ENCODE measurements at regions not wholly inside any gene's neighbourhood (a gene's known extent, or its start where the extent isn't known, plus 50 kb on each side); places are given as distances from the start of the nearest gene placed in this dataset.

DNA sequence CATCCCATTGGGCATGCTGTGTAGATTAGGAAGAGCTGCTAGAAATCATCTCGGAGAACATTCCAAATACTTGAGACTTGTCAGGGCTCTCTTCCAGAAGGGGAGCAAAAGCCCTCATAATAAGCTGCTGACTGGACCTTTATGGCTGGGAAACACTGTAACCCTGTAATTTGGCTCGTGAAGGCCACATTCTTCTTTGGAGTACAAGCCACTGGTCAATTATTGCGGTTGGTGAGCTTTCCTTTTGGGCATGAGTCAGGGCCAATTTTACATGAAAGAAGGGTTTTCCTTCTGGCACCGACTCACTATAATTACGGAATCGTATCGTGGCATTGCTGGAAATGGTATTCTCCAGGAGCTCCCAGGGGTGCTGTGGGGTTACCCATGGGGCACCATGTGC lies 434.5 kb upstream of the RGMA start:
- TF ChIP-seq TAF1 (IDR thresholded peaks at IDR 0.05; ENCODE audit: borderline replicate concordance, insufficient read depth, low read length): no peak
- no peak for TF ChIP-seq SIN3A (IDR thresholded peaks at IDR 0.05; ENCODE audit: borderline replicate concordance, insufficient read depth, low read length)
- TF ChIP-seq POLR2AphosphoS5 (IDR thresholded peaks at IDR 0.05; ENCODE audit: low read depth, low read length): no peak
- TF ChIP-seq, protein P1, sequence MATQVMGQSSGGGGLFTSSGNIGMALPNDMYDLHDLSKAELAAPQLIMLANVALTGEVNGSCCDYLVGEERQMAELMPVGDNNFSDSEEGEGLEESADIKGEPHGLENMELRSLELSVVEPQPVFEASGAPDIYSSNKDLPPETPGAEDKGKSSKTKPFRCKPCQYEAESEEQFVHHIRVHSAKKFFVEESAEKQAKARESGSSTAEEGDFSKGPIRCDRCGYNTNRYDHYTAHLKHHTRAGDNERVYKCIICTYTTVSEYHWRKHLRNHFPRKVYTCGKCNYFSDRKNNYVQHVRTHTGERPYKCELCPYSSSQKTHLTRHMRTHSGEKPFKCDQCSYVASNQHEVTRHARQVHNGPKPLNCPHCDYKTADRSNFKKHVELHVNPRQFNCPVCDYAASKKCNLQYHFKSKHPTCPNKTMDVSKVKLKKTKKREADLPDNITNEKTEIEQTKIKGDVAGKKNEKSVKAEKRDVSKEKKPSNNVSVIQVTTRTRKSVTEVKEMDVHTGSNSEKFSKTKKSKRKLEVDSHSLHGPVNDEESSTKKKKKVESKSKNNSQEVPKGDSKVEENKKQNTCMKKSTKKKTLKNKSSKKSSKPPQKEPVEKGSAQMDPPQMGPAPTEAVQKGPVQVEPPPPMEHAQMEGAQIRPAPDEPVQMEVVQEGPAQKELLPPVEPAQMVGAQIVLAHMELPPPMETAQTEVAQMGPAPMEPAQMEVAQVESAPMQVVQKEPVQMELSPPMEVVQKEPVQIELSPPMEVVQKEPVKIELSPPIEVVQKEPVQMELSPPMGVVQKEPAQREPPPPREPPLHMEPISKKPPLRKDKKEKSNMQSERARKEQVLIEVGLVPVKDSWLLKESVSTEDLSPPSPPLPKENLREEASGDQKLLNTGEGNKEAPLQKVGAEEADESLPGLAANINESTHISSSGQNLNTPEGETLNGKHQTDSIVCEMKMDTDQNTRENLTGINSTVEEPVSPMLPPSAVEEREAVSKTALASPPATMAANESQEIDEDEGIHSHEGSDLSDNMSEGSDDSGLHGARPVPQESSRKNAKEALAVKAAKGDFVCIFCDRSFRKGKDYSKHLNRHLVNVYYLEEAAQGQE (IDR thresholded peaks at IDR 0.05; ENCODE audit: insufficient read depth in 1 of 2, low read depth in 2 of 2, low read length in 2 of 2): no peak

All from PFSK-1 (cell line).